Loucy (cell line): ENCODE measurements at regions not wholly inside any gene's neighbourhood (a gene's known extent, or its start where the extent isn't known, plus 50 kb on each side); places are given as distances from the start of the nearest gene placed in this dataset.

Source experiments
- EZH2phosphoT487 ChIP-seq: fragments of 200-600 bp; IDR thresholded peaks from 2 replicates; pipeline ENCODE4 v1.6.1; 2018; ENCODE audit warnings: antibody characterized with exemption, mild to moderate bottlenecking, moderate library complexity, borderline replicate concordance
- TF ChIP-seq, protein P1 (sequence below): fragments of 200-600 bp; sonication (generic); conservative IDR thresholded peaks from 2 replicates; pipeline ENCODE4 v1.5.1; 2014; ENCODE audit warnings: mild to moderate bottlenecking, antibody characterized with exemption, low read length

DNA sequence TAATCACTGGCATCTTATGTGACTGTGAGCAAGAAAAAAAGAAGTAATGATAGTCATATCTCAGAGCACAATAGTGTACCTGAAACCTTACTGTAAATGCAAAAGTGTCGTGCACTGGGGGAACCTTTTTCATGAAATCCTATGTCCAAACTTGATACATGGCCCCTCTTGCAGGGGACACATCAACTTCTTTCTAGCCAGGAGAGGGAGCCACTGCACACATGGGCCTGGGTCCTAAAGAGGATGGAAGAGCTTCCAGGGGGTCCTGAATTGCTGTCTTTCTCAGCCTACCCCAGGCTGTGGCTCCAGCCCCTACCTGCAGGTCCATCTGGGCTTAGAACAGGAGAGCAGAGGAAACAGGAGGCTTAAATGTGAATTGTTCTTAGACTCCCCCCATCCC lies 165.7 kb downstream of the SOD2 start:
- TF ChIP-seq, protein P1, sequence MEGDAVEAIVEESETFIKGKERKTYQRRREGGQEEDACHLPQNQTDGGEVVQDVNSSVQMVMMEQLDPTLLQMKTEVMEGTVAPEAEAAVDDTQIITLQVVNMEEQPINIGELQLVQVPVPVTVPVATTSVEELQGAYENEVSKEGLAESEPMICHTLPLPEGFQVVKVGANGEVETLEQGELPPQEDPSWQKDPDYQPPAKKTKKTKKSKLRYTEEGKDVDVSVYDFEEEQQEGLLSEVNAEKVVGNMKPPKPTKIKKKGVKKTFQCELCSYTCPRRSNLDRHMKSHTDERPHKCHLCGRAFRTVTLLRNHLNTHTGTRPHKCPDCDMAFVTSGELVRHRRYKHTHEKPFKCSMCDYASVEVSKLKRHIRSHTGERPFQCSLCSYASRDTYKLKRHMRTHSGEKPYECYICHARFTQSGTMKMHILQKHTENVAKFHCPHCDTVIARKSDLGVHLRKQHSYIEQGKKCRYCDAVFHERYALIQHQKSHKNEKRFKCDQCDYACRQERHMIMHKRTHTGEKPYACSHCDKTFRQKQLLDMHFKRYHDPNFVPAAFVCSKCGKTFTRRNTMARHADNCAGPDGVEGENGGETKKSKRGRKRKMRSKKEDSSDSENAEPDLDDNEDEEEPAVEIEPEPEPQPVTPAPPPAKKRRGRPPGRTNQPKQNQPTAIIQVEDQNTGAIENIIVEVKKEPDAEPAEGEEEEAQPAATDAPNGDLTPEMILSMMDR: no peak
- no peak for TF ChIP-seq EZH2phosphoT487
